H9 (cell line): ENCODE measurements at regions not wholly inside any gene's neighbourhood (a gene's known extent, or its start where the extent isn't known, plus 50 kb on each side); places are given as distances from the start of the nearest gene placed in this dataset.

Source experiments
- DNase-seq: peaks from one replicate; pipeline ENCODE4 v3.0.0-alpha.2; 2017
- H2AFZ ChIP-seq: one replicate; pipeline ENCODE4 v1.6.1; 2013; ENCODE audit warnings: mild to moderate bottlenecking, low read length, control low read depth, moderate library complexity
- H2AK5ac ChIP-seq: 2 replicates; pipeline ENCODE4 v1.6.1; 2013; ENCODE audit warnings: low read length, control low read depth, mixed read lengths; ENCODE audit not compliant: insufficient read length
- H2BK120ac ChIP-seq: one replicate; pipeline ENCODE4 v1.6.1; 2013; ENCODE audit warnings: low read depth, mild to moderate bottlenecking, low read length, control low read depth, inconsistent platforms; ENCODE audit not compliant: poor library complexity, severe bottlenecking
- H2BK12ac ChIP-seq: 2 replicates; pipeline ENCODE4 v1.6.1; 2013; ENCODE audit warnings: low read length, control low read depth, mixed read lengths, low read depth; ENCODE audit not compliant: insufficient read length
- H2BK15ac ChIP-seq: 2 replicates; pipeline ENCODE4 v1.6.1; 2013; ENCODE audit warnings: low read depth, low read length, control low read depth
- H2BK20ac ChIP-seq: one replicate; pipeline ENCODE4 v1.6.1; 2013; ENCODE audit warnings: low read depth, mild to moderate bottlenecking, low read length, control low read depth, inconsistent platforms; ENCODE audit not compliant: poor library complexity, severe bottlenecking
- H2BK5ac ChIP-seq: 2 replicates; pipeline ENCODE4 v1.6.1; 2013; ENCODE audit warnings: low read length, control low read depth, mixed read lengths; ENCODE audit not compliant: insufficient read length
- H3K14ac ChIP-seq: 2 replicates; pipeline ENCODE4 v1.6.1; 2013; ENCODE audit warnings: low read length, control low read depth; ENCODE audit not compliant: insufficient read depth
- H3K18ac ChIP-seq: 2 replicates; pipeline ENCODE4 v1.6.1; 2013; ENCODE audit warnings: low read depth, mild to moderate bottlenecking, mixed read lengths, low read length, control low read depth; ENCODE audit not compliant: insufficient read length
- H3K23ac ChIP-seq: 2 replicates; pipeline ENCODE4 v1.6.1; 2013; ENCODE audit warnings: low read length, control low read depth, mixed read lengths, low read depth; ENCODE audit not compliant: insufficient read length
- H3K23me2 ChIP-seq: 2 replicates; pipeline ENCODE4 v1.6.1; 2013; ENCODE audit warnings: low read depth, mild to moderate bottlenecking, mixed read lengths, low read length, control low read depth; ENCODE audit not compliant: insufficient read length, poor library complexity, severe bottlenecking
- H3K27ac ChIP-seq: 2 replicates; pipeline ENCODE4 v1.5.1; 2013; ENCODE audit warnings: low read length, control low read depth, mixed read lengths, low read depth; ENCODE audit not compliant: insufficient read length
- H3K27me3 ChIP-seq: 2 replicates; pipeline ENCODE4 v1.6.1; 2013; ENCODE audit warnings: low read length, control low read depth, inconsistent platforms; ENCODE audit not compliant: insufficient read depth
- H3K4ac ChIP-seq: 2 replicates; pipeline ENCODE4 v1.6.1; 2013; ENCODE audit warnings: low read depth, mild to moderate bottlenecking, control low read depth, inconsistent platforms, low read length, moderate library complexity
- H3K4me1 ChIP-seq: 2 replicates; pipeline ENCODE4 v1.6.1; 2013; ENCODE audit warnings: low read length, control low read depth, inconsistent platforms; ENCODE audit not compliant: insufficient read depth
- H3K4me2 ChIP-seq: 2 replicates; pipeline ENCODE4 v1.6.1; 2013; ENCODE audit warnings: low read length, control low read depth, mixed read lengths; ENCODE audit not compliant: insufficient read length, insufficient read depth
- H3K56ac ChIP-seq: 2 replicates; pipeline ENCODE4 v1.6.1; 2013; ENCODE audit warnings: low read depth, mild to moderate bottlenecking, mixed read lengths, low read length, control low read depth; ENCODE audit not compliant: insufficient read length
- H3K79me1 ChIP-seq: 2 replicates; pipeline ENCODE4 v1.6.1; 2013; ENCODE audit warnings: low read depth, mild to moderate bottlenecking, moderate library complexity, low read length, control low read depth, inconsistent platforms; ENCODE audit not compliant: insufficient read depth, poor library complexity, severe bottlenecking
- H3K79me2 ChIP-seq: 2 replicates; pipeline ENCODE4 v1.6.1; 2013; ENCODE audit warnings: low read length, control low read depth, inconsistent platforms; ENCODE audit not compliant: insufficient read depth
- H3K9ac ChIP-seq: 2 replicates; pipeline ENCODE4 v1.6.1; 2013; ENCODE audit warnings: low read length, control low read depth, mixed read lengths; ENCODE audit not compliant: insufficient read length; ENCODE audit errors: extremely low read depth
- H3K9me3 ChIP-seq: one replicate; pipeline ENCODE4 v1.6.1; 2013; ENCODE audit warnings: low read depth, low read length, inconsistent platforms; ENCODE audit not compliant: control insufficient read depth
- H3T11ph ChIP-seq: one replicate; pipeline ENCODE4 v1.6.1; 2013; ENCODE audit warnings: mild to moderate bottlenecking, low read length, control low read depth, inconsistent platforms
- H4K20me1 ChIP-seq: one replicate; pipeline ENCODE4 v1.6.1; 2013; ENCODE audit not compliant: control insufficient read depth, insufficient read length, insufficient read depth
- H4K5ac ChIP-seq: 2 replicates; pipeline ENCODE4 v1.6.1; 2013; ENCODE audit warnings: low read depth, mild to moderate bottlenecking, mixed read lengths, low read length, control low read depth; ENCODE audit not compliant: insufficient read length
- H4K8ac ChIP-seq: replicated peaks from 2 replicates; pipeline ENCODE4 v1.6.1; 2013; ENCODE audit warnings: low read length, control low read depth, mixed read lengths, low read depth; ENCODE audit not compliant: insufficient read length
- H4K91ac ChIP-seq: 2 replicates; pipeline ENCODE4 v1.6.1; 2013; ENCODE audit warnings: low read depth, mild to moderate bottlenecking, moderate library complexity, mixed read lengths, low read length, control low read depth; ENCODE audit not compliant: insufficient read length
- H3K27ac Mint-ChIP-seq, 3 experiments: 2 replicates in 2 of 3; 3 replicates in 1 of 3; pipeline ENCODE4 v1.8.0; 2020 to 2021; ENCODE audit warnings: mixed read lengths in 3 of 3, mild to moderate bottlenecking in 1 of 3, moderate library complexity in 1 of 3
- H3K27me3 Mint-ChIP-seq: 2 replicates; pipeline ENCODE4 v1.8.0; 2021; ENCODE audit warnings: low read depth, mild to moderate bottlenecking, moderate library complexity, mixed read lengths
- H3K36me3 Mint-ChIP-seq, 3 experiments: 2 replicates in 2 of 3; 3 replicates in 1 of 3; pipeline ENCODE4 v1.8.0; 2020 to 2021; ENCODE audit warnings: low read depth in 3 of 3, mixed read lengths in 3 of 3; ENCODE audit not compliant: insufficient read depth in 1 of 3
- H3K4me1 Mint-ChIP-seq, 2 experiments: 2 replicates each; pipeline ENCODE4 v1.8.0; 2020; ENCODE audit warnings: mixed read lengths in 2 of 2
- H3K4me3 Mint-ChIP-seq, 2 experiments: 2 replicates in 1 of 2; 3 replicates in 1 of 2; pipeline ENCODE4 v1.8.0; 2020 to 2021; ENCODE audit warnings: mild to moderate bottlenecking in 2 of 2, mixed read lengths in 2 of 2, moderate library complexity in 1 of 2
- H3K9me3 Mint-ChIP-seq, 2 experiments: 2 replicates in 1 of 2; 3 replicates in 1 of 2; pipeline ENCODE4 v1.8.0; 2020; ENCODE audit warnings: mild to moderate bottlenecking in 2 of 2, mixed read lengths in 2 of 2, moderate library complexity in 1 of 2
- CTCF ChIP-seq: fragments of 200-600 bp; sonication (generic); conservative IDR thresholded peaks from 3 replicates; pipeline ENCODE4 v1.8.0; 2021; ENCODE audit warnings: antibody characterized with exemption, mild to moderate bottlenecking
- WGBS: extraction: QIAGEN DNeasy Blood & Tissue Kit; methylation state at CpG from one replicate; pipeline ENCODE4 v1.1.7; 2013; ENCODE audit warnings: missing lambda C conversion rate, low lambda C conversion rate, mixed read lengths; ENCODE audit not compliant: insufficient read length; ENCODE audit errors: extremely low coverage; 5-methylcytosine and 5-hydroxymethylcytosine counted together

GRCh38 chr5:72009280-72009679 is 98.0 kb upstream of the MAP1B start:
- Histone ChIP-seq H4K91ac (no peak overlapping the region), H3K9me3 (no peaks in the 10 kb centered on the region), H3K79me2 (no peaks in the 10 kb centered on the region), H4K5ac (no peak overlapping the region), H2AK5ac (no peak overlapping the region), H4K20me1 (no peaks in the 10 kb centered on the region), H2BK5ac (no peak overlapping the region), H4K8ac (no peak overlapping the region), H3K79me1 (no peaks in the 10 kb centered on the region), H2BK12ac (no peak overlapping the region), H3K18ac (no peak overlapping the region), H2AFZ (peak overlapping the region; percentile 37), H3K56ac (no peak overlapping the region), H3K4me2 (no peak overlapping the region), H2BK15ac (no peak overlapping the region), H3K23me2 (no peaks in the 10 kb centered on the region), H3K27ac (no peak overlapping the region), H3K4me1 (peaks cover 5% of the 10 kb centered on the region; the same call in 1 of the 2 replicates), H3T11ph (no peak overlapping the region), H3K23ac (no peak overlapping the region), H3K14ac (no peak overlapping the region), H2BK20ac (no peak overlapping the region), H3K4ac (no peak overlapping the region), H3K9ac (no peak overlapping the region), H3K27me3 (no peaks in the 10 kb centered on the region), H2BK120ac (no peak overlapping the region)
- DNase-seq, result no peak
- TF ChIP-seq CTCF, result no peak
- H3K36me3 Mint-ChIP-seq, result no peaks in the 10 kb centered on the region
- WGBS, result no CpG with 5 or more reads among the region's 7 CpGs
- H3K9me3 Mint-ChIP-seq, result no peaks in the 10 kb centered on the region
- peak overlapping the region in 2 of 3 experiments; percentile 14 to 27; a peak in 1 of 7 replicates for H3K27ac Mint-ChIP-seq
- no peak overlapping the region for H3K4me3 Mint-ChIP-seq
- H3K27me3 Mint-ChIP-seq, result no peaks in the 10 kb centered on the region
- H3K4me1 Mint-ChIP-seq, result peaks cover 27 to 32% of the 10 kb centered on the region in 2 experiments
